Vagina (tissue), 2 donors: ENCODE measurements at regions not wholly inside any gene's neighbourhood (a gene's known extent, or its start where the extent isn't known, plus 50 kb on each side); places are given as distances from the start of the nearest gene placed in this dataset.

Experiments
- POLR2A ChIP-seq, 2 donors: fragments of 450-650 bp; IDR thresholded peaks; one replicate each; pipeline ENCODE4 v1.6.1; 2017; ENCODE audit warnings: antibody characterized with exemption in 2 of 2, mild to moderate bottlenecking in 2 of 2, moderate library complexity in 2 of 2
- POLR2AphosphoS5 ChIP-seq, 2 donors: sonication (generic); formaldehyde crosslinking; IDR thresholded peaks; one replicate each; pipeline ENCODE4 v1.9.0; 2017; ENCODE audit warnings: antibody characterized with exemption in 2 of 2, mild to moderate bottlenecking in 2 of 2, low read depth in 1 of 2; ENCODE audit not compliant: insufficient read depth in 1 of 2
- TF ChIP-seq, protein P1 (sequence below), 3 experiments: fragments of 450-650 bp in 2 of 3; fragments of 200-600 bp in 1 of 3; sonication (generic) in 1 of 3; IDR thresholded peaks; one replicate each; pipeline ENCODE4 v1.5.1; 2017 to 2019; ENCODE audit warnings: antibody characterized with exemption in 3 of 3, mild to moderate bottlenecking in 2 of 3, moderate library complexity in 2 of 3

DNA sequence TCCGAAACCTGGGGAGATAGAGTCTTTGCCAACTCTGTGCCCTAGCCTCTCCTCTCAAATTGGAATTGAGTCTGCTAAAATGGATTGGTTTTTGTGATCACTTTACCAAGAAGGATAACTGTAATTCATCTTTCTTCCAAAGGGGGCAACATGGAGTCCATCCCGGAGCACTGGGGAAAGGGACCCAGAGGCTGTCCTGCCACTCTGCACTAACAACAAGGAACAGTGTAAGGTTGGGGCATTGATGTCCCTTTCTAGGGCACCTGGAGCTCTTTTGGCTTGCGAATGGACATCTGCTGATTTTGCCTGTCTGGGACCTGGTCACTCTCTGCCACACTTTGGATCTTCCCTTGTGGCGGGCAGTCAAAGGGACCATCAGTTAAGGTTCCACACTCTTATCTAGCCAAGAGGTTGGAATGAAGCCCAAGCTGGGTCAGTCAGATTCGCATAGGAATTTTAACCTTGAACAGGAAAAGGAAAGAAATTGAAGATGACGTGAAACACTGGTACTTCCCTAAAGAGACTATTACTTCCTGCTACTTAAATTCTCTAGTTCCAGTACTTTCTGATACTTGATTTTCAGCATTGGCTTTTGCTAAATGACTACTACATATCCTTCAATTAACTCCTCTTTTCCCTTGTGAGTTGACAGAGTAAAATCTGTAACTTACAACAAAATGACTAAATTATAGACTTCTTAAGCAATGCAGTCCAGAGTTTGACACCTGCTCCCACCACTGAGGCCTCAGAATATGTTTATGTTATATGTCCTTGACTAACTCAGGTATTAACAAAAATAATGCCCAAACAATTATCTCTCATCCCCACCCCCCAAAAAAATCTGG lies 64.7 kb upstream of the KLF7 start:
- TF ChIP-seq POLR2AphosphoS5 (IDR thresholded peaks at IDR 0.05; ENCODE audit: insufficient read depth in 1 of 2, low read depth in 1 of 2) (no peak), POLR2A (IDR thresholded peaks at IDR 0.05) (no peak)
- TF ChIP-seq, protein P1, sequence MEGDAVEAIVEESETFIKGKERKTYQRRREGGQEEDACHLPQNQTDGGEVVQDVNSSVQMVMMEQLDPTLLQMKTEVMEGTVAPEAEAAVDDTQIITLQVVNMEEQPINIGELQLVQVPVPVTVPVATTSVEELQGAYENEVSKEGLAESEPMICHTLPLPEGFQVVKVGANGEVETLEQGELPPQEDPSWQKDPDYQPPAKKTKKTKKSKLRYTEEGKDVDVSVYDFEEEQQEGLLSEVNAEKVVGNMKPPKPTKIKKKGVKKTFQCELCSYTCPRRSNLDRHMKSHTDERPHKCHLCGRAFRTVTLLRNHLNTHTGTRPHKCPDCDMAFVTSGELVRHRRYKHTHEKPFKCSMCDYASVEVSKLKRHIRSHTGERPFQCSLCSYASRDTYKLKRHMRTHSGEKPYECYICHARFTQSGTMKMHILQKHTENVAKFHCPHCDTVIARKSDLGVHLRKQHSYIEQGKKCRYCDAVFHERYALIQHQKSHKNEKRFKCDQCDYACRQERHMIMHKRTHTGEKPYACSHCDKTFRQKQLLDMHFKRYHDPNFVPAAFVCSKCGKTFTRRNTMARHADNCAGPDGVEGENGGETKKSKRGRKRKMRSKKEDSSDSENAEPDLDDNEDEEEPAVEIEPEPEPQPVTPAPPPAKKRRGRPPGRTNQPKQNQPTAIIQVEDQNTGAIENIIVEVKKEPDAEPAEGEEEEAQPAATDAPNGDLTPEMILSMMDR (IDR thresholded peaks at IDR 0.05): peak in 1 of 3 experiments; percentile 17
